ENCODE measurements at regions not wholly inside any gene's neighbourhood (a gene's known extent, or its start where the extent isn't known, plus 50 kb on each side); places are given as distances from the start of the nearest gene placed in this dataset.

DNA sequence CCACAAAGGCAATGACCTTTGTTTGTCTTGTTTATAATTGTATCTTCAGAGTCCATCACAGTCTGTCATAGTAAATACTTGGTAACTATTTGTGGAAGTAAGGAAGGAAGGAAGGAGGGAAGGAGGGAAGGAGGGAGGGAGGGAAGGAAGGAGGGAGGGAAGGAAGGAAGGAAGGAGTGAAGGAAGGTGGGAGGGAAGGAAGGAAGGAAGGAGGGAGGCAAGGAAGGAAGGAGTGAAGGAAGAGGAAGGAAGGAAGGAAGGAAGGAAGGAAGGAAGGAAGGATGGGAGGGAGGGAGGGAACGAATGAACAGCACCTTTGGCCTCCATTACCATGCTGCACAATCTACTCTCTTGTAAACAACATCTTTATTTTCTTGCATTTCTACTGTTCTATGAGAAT is 559.5 kb upstream of the PKN2 start:
- TF ChIP-seq EZH2 (IDR thresholded peaks at IDR 0.05; ENCODE audit: insufficient read depth, low read length) (no peak), CTCF (IDR thresholded peaks at IDR 0.05; ENCODE audit: insufficient read depth, low read depth, low read length) (no peak)
